ENCODE measurements at regions not wholly inside any gene's neighbourhood (a gene's known extent, or its start where the extent isn't known, plus 50 kb on each side); places are given as distances from the start of the nearest gene placed in this dataset.
"Not testable (repeated sequence)": the region's sequence is repeated elsewhere in the genome, so short reads cannot be mapped to it uniquely, and the experiment has no call there.

DNA sequence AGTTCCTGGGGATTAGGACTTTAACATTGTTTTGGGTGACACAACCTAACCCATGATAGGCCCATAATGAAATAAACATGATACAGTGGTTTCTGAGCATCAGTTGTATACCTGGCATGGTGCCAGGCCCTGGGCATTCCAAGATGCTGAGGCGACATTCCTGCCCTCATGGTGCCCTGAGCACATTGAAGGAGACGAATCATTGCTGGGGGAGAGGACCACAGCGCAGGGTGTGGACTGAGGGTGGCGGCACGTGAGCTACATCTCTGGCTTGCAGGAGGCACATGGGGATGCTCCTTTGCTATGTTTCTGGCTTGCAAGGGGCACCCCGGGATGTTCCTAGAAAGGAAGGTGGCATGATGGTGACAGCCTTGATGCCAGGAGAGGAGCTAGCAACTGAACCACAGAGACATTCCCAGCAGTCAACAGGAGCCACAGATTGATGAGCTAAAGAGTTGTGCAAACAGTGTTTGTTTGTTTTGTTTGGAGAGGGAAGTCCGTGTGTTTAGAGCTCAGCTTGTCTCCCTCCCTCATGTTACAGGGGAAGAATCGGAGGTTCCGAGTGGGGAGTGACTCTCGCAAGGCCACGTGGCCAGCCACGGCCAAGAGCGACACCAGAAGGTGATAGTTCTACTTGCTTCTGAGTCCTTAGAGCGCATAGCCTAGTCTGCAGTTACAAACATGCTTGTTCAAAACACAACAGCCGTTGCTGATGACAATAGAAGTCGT, 106.4 kb downstream of the MIAT start:
- H3K4me3 Mint-ChIP-seq: no peak overlapping the region
- DNase-seq (ENCODE audit: low spot score in 2 of 2) (no peak), ATAC-seq (no peak)
- H3K4me1 Mint-ChIP-seq: peaks cover 9% of the 10 kb centered on the region
- no peak overlapping the region for H3K27ac Mint-ChIP-seq
- H3K9me3 Mint-ChIP-seq: no peaks in the 10 kb centered on the region
- no peaks in the 10 kb centered on the region for H3K36me3 Mint-ChIP-seq

DNA sequence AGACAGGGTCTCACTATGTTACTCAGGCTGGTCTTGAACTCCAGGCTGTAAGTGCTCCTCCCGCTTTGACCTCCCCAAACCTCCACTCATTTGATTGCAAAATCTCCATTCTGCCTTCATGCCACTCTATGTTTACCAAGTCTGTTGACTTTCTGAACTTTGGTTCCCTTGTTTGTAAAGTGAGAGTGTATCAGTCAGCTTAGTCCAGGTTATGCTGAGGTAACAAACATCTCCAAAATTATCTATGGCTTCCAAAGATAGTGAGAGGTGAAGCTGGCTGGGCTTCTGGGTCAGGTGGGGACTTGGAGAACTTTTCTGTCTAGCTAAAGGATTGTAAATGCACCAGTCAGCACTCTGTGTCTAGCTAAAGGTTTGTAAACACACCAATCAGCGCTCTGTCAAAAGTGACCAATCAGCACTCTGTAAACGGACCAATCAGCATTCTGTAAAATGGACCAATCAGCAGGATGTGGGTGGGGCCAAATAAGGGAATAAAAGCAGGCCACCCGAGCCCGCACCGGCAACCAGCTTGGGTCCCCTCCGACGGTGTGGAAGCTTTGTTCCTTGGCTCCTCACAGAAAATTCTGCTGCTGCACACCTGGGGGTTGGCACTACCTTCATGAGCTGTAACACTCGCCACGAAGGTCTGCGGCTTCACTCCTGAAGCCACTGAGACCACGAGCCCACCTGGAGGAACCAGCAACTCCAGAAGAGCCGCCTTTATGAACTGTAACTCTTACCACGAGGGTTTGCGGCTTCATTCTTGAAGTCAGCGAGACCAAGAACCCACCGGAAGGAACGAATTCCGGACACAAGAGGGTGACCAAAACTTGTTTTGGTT, 109.3 kb downstream of the MIAT start:
- Mint-ChIP-seq H3K36me3 (no peaks in the 10 kb centered on the region), H3K9me3 (no peaks in the 10 kb centered on the region), H3K4me1 (peaks cover 13% of the 10 kb centered on the region), H3K27ac (no peak overlapping the region), H3K4me3 (no peak overlapping the region)
- DNase-seq (ENCODE audit: low spot score in 2 of 2) (no peak), ATAC-seq (no peak)

- no peak for DNase-seq (ENCODE audit: low spot score in 2 of 2)
- H3K4me3 Mint-ChIP-seq: no peak overlapping the region
- no peak overlapping the region for H3K27ac Mint-ChIP-seq
- no peaks in the 10 kb centered on the region for H3K36me3 Mint-ChIP-seq
- peaks cover 13% of the 10 kb centered on the region for H3K4me1 Mint-ChIP-seq
- no peak for ATAC-seq
- H3K9me3 Mint-ChIP-seq: no peaks in the 10 kb centered on the region
These were observed 110.2 kb downstream of the MIAT start for GRCh38 chr22:26767351-26768155.

GRCh38 chr22:26768156-26768515, 110.7 kb downstream of the MIAT start:
- Mint-ChIP-seq H3K4me1 (peaks cover 13% of the 10 kb centered on the region), H3K9me3 (no peaks in the 10 kb centered on the region), H3K36me3 (no peaks in the 10 kb centered on the region), H3K4me3 (no peak overlapping the region), H3K27ac (no peak overlapping the region)
- DNase-seq (ENCODE audit: low spot score in 2 of 2) (no peak), ATAC-seq (no peak)

DNA sequence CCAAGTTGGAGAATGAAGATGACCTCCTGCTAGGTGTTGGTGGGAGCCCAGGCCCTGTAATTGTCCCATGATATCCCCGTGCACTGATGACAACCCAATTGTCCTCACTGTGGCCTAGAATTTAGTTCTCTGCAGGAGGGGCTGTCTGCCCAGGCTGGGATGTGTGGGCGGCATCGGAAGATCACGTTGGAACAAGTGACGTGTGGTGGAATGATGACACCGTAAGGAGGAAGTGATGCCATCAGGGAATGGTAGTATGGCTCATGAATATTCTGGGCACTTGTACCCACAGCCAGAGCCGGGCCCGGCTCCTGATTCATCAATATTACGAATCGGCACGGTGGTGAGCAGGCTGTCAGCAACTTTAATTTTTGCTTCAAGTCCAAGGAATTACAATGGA, 111.6 kb downstream of the MIAT start:
- ATAC-seq (no peak), DNase-seq (ENCODE audit: low spot score in 2 of 2) (no peak)
- Mint-ChIP-seq H3K27ac (no peak overlapping the region), H3K4me1 (peaks cover 13% of the 10 kb centered on the region), H3K4me3 (no peak overlapping the region), H3K36me3 (no peaks in the 10 kb centered on the region), H3K9me3 (no peaks in the 10 kb centered on the region)

DNA sequence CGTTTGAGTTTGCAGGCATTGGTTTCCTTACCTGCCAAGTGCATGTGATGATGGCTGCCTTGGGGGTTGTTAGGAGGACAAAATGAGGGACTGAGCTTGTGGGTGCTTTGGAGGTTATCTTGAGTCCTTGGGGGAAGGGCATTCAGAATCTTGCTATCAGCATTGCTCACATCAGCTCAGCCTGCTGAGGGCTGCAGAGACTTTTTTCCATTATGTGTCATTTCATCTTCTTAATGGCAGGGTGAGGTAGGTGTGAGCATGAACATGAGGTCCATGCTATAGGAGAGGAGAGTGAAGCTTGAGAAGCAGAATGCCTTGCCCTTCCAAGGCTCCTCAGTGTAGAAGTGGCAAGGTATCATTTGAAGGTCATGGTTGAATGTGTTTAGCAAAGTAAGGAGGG, 112.3 kb downstream of the MIAT start:
- H3K36me3 Mint-ChIP-seq: peaks cover 6% of the 10 kb centered on the region

DNA sequence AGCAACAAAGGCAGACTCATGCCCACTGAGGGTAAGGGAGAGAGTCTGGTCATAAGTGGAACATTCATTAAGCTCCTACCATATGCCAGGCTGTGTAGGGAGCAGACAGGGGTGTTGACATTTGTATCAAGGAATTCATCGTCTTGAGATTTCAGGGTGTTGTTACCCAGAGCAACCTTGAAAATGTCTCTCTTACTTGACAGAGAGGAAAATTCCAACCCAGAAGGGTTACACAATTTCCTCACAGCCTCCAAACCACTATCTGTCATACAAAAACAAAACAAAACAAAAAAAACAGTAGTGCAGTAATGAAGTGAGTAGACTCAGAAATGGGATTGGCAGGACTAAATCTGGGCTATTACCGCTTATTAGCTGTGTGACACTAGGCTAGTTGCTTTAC, 113.2 kb downstream of the MIAT start:
- DNase-seq (ENCODE audit: low spot score in 2 of 2) (no peak), ATAC-seq (no peak)
- Mint-ChIP-seq H3K9me3 (no peaks in the 10 kb centered on the region), H3K4me1 (peaks cover 13% of the 10 kb centered on the region), H3K36me3 (peaks cover 13% of the 10 kb centered on the region), H3K4me3 (no peak overlapping the region), H3K27ac (no peak overlapping the region)

More for the DNA sequence above, 112.3 kb downstream of the MIAT start:
- no peaks in the 10 kb centered on the region for H3K9me3 Mint-ChIP-seq
- no peak overlapping the region for H3K27ac Mint-ChIP-seq
- DNase-seq (ENCODE audit: low spot score in 2 of 2) (no peak), ATAC-seq (peak; percentile 32)
- H3K4me1 Mint-ChIP-seq: peaks cover 13% of the 10 kb centered on the region
- no peak overlapping the region for H3K4me3 Mint-ChIP-seq

DNA sequence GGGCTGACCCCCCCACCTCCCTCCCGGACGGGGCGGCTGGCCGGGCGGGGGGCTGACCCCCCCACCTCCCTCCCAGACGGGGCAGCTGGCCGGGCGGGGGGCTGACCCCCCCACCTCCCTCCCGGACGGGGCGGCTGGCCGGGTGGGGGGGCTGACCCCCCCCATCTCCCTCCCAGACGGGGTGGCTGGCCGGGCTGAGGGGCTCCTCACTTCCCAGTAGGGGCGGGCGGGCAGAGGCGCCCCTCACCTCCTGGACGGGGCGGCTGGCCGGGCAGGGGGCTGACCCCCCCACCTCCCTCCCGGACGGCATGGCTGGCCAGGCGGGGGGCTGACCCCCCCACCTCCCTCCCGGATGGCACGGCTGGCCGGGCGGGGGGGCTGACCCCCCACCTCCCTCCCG, 115.7 kb downstream of the MIAT start:
- not testable (repeated sequence) for DNase-seq (ENCODE audit: low spot score in 2 of 2); H3K27ac Mint-ChIP-seq

GRCh38 chr22:26775394-26775793, 118.0 kb downstream of the MIAT start:
- ATAC-seq (no peak), DNase-seq (ENCODE audit: low spot score in 2 of 2) (no peak)
- H3K4me3 Mint-ChIP-seq: no peak overlapping the region
- H3K36me3 Mint-ChIP-seq: peaks cover 33% of the 10 kb centered on the region
- H3K4me1 Mint-ChIP-seq: no peaks in the 10 kb centered on the region
- H3K9me3 Mint-ChIP-seq: peaks cover 2% of the 10 kb centered on the region
- no peak overlapping the region for H3K27ac Mint-ChIP-seq

More for the DNA sequence above, 115.7 kb downstream of the MIAT start:
- H3K9me3 Mint-ChIP-seq, H3K4me3 Mint-ChIP-seq, ATAC-seq: not testable (repeated sequence)
- H3K4me1 Mint-ChIP-seq: peaks cover 13% of the 10 kb centered on the region
- H3K36me3 Mint-ChIP-seq: peaks cover 30% of the 10 kb centered on the region

GRCh38 chr22:26777156-26777801, 119.9 kb downstream of the MIAT start:
- no peak overlapping the region for H3K27ac Mint-ChIP-seq
- peaks cover 2% of the 10 kb centered on the region for H3K9me3 Mint-ChIP-seq
- no peak overlapping the region for H3K4me3 Mint-ChIP-seq
- no peaks in the 10 kb centered on the region for H3K4me1 Mint-ChIP-seq
- ATAC-seq (no peak), DNase-seq (ENCODE audit: low spot score in 2 of 2) (no peak)
- H3K36me3 Mint-ChIP-seq: peaks cover 38% of the 10 kb centered on the region

GRCh38 chr22:26778372-26778771, 121.0 kb downstream of the MIAT start:
- Mint-ChIP-seq H3K36me3 (peaks cover 46% of the 10 kb centered on the region), H3K27ac (no peak overlapping the region), H3K9me3 (peaks cover 2% of the 10 kb centered on the region), H3K4me3 (no peak overlapping the region), H3K4me1 (no peaks in the 10 kb centered on the region)
- ATAC-seq (no peak), DNase-seq (ENCODE audit: low spot score in 2 of 2) (no peak)

- ATAC-seq (no peak), DNase-seq (ENCODE audit: low spot score in 2 of 2) (no peak)
- Mint-ChIP-seq H3K36me3 (peaks cover 51% of the 10 kb centered on the region), H3K4me1 (no peaks in the 10 kb centered on the region), H3K9me3 (peaks cover 2% of the 10 kb centered on the region), H3K27ac (no peak overlapping the region), H3K4me3 (no peak overlapping the region)
These were observed 121.7 kb downstream of the MIAT start for GRCh38 chr22:26779108-26779507.

DNA sequence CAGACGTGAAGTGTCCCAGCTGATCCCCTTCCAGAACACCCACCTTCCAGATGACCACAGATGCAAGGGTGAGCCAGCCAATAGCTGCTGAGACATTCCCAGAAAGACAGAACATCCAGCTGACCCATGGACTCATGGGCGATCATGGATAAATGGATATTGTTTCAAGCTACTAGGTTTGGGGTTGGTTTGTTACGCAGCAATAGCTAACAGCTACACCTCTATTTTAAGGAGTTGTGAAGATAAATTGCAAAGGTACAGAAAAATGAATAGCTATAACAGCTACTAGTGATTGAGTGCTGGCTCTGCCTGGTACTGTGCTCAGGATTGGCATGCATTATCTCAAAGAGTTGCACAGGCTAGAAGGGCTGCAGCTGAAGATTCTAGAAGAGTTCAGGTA, 122.5 kb downstream of the MIAT start:
- no peak for DNase-seq (ENCODE audit: low spot score in 2 of 2)
- no peak overlapping the region for H3K27ac Mint-ChIP-seq
- ATAC-seq: no peak
- H3K36me3 Mint-ChIP-seq: peaks cover 45% of the 10 kb centered on the region
- H3K4me1 Mint-ChIP-seq: no peaks in the 10 kb centered on the region
- peaks cover 2% of the 10 kb centered on the region for H3K9me3 Mint-ChIP-seq
- no peak overlapping the region for H3K4me3 Mint-ChIP-seq

DNA sequence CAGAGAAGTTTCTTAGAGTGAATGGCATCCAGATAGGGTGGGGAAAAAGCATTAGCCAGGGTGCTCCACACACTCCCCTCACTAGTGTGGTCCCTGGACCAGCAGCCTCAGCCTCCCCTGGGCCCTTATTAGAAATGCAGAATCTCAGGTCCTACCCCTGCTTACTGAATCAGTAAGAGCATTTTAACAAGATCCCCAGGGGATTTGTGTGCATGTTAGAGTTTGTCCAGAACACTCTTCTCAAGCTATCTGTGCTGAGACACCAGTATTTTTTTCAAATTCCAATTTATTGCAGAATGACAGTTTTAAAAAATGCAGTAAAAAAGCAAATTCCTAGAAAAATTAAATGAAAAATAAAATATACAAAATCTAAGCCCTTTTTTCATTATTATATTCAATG, 123.1 kb downstream of the MIAT start:
- Mint-ChIP-seq H3K36me3 (peaks cover 41% of the 10 kb centered on the region), H3K4me3 (no peak overlapping the region), H3K9me3 (peaks cover 2% of the 10 kb centered on the region), H3K27ac (no peak overlapping the region), H3K4me1 (peaks cover 3% of the 10 kb centered on the region)
- ATAC-seq (no peak), DNase-seq (ENCODE audit: low spot score in 2 of 2) (no peak)

DNA sequence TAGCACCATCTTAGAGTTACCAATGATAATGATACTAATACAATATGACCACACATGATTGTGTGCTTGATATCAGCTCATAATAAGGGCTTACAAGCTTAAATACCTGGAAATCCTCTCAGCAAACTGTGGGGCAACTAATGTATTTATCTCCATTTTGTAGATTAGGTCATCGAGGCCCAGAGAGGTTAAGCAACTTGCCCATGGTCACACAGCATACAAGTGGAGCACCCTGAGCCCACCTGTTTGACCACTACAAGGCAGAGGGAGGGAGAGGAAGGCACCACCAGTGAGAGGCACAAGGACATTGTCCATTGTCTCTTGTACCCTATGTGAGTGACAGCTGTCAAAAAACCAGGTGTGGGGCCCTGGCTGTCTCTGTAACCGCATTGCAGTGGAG, 123.7 kb downstream of the MIAT start:
- ATAC-seq: no peak
- Mint-ChIP-seq H3K9me3 (peaks cover 2% of the 10 kb centered on the region), H3K4me3 (no peak overlapping the region), H3K36me3 (peaks cover 35% of the 10 kb centered on the region), H3K4me1 (peaks cover 6% of the 10 kb centered on the region), H3K27ac (no peak overlapping the region)
- no peak for DNase-seq (ENCODE audit: low spot score in 2 of 2)
